NCI-H345 treated with DMSO at 0.1 percent for 48 hours (cell line): ENCODE measurements at regions not wholly inside any gene's neighbourhood (a gene's known extent, or its start where the extent isn't known, plus 50 kb on each side); places are given as distances from the start of the nearest gene placed in this dataset.

Source experiments
- DNase-seq: peaks from one replicate; lab custom pipeline; 2025; ENCODE audit not compliant: unreplicated experiment; lab: John Stamatoyannopoulos, UW

- peak; percentile 52 for DNase-seq
Measured at GRCh38 chr17:73947966-73948355, 255.5 kb upstream of the RPL38 start.

DNA sequence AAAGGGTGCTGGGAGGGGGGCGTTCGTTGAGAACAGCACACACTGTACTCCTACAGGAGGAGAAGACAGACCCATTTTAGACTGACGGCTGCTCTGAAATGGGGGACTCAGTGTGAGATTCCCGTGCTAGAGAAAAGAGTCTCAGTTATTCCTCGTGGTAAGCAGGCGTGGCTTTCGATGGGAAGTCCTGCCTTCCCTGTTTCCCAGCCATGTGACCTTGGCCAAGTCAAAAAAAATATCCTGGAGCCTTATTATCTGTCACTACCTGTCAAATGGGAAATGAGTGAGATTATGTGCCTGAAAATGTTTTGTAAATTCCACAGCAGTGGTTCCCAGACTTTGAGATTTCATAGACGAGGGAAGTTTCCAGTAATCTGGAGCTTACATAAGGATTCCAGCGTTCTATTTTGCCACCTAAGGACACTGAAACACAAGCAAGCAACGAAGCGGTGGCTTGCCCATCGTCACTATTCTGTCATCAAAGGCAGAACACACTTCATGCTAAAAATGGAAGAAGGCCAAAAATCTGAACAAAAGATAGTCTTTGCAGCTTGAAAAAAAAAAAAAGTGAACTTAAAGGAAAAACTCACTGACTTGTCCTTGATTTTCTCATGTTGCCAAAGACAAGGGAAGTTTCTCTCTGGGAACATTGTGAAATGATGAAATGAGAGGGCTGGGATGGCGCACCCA is 253.4 kb upstream of the RPL38 start:
- DNase-seq, result no peak

- DNase-seq, result no peak
Measured at GRCh38 chr17:73950593-73950914, 252.9 kb upstream of the RPL38 start.

DNA sequence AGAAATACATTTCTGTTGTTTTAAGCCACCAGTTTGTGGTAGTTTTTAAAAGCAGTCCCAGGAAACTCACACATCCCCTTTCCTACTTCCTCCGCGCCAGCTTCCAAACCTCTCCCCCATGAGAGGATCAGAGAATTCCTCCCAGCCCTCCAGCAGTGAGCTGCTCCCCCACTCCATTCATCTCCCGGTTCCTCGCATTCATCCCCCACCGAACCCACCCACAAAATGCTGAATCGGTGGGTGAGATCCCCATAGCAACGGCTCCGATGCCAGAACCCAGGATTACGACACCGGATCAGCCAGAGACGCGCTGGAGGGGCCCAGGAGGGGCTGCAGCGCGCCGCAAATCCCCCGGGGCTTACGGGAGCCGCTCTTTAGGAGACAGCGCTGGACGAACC is 251.4 kb upstream of the RPL38 start:
- DNase-seq, result no peak

GRCh38 chr17:73952480-73953205 is 250.8 kb upstream of the RPL38 start:
- DNase-seq, result no peak

DNA sequence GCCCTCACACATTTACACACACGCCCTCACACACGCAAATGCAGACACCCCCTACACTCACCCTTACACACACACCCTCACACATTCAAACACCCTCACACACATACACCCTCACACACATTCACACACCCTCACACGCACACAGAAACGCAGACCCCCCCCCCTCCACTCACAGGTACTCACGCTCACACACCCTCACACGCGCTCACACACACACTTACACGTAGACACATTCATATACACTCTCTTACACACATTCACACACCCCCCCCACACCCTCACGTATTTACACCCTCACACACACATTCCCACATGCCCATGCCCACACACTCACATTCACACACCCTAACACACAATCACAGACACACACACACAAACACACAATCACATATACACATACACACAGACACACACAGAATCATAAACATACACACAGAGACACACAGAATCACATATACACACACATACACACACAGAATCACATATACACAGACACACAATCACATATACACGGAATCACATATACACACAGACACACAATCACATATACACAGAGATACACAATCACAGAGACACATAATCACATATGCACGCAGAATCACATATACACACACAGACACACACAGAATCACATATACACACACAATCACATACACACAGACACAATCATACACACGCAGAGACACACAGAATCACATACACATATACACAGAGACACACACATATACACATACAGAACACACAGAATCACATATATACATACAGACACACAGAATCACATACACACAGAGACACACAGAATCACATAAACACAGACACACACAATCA is 250.1 kb upstream of the RPL38 start:
- DNase-seq, result no peak

- DNase-seq, result no peak
Measured at GRCh38 chr17:73954951-73955350, 248.5 kb upstream of the RPL38 start.

DNA sequence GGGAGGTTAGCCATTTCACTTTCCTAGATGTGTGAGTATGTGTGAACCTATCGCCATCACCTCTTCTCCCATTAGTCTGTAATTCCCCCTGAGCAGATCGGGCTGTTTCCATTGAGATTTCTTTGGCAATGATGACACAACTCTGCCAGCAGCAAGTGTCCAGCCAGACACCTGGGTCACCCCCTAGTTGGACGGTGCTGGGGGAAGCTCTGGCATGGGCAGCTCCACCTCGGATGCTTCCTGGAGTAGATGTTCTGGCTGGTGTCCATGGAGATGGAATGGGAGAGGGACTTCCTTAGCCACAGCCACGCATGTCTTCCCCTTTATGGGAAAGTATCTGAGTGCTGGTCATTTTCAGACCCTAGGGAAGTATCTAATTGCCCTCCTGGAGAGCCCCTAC is 247.9 kb upstream of the RPL38 start:
- no peak for DNase-seq

- DNase-seq, result no peak
Measured at GRCh38 chr17:73956169-73956568, 247.3 kb upstream of the RPL38 start.

GRCh38 chr17:73956595-73957465 is 246.6 kb upstream of the RPL38 start:
- DNase-seq, result peak; percentile 9

DNA sequence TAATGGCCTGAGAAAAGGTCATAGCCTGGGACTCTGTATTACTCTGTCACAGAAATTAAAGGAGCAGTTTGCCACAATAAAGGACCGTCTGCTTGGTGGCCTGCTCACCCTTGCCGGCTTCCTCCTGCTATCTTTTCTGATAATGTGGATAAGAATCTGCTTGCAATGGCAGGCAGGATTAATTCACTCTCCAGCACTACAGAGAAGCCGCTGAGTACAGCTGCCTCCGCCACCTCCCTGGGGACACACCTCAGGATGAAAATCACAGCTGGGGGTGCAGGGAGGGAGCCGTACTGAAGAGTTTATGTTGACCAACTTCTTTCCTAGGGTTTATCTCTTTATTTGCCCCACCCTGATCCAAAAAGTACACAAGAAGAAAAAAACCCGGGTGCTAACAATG is 245.9 kb upstream of the RPL38 start:
- DNase-seq, result peak; percentile 10

DNA sequence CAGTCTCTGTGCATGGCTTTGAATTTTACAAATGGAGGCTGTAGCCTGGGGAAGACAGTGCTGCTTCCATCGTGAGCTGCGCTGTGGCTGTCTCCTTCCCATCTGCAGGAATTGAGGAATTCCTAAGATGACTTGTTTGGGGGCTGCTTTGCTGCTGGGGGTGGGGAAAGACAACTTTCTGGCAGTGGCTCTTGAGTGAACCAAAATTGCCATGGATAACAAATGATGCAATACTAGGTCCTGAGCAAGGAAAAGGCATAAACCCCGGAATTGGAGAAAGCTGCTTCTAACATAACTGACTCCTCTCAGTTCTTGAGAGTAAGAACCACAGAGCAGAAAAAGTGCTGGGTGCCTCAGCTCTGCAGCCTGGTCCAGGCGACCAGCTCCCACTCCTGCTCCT is 245.0 kb upstream of the RPL38 start:
- DNase-seq, result no peak

GRCh38 chr17:73960469-73960868 is 243.0 kb upstream of the RPL38 start:
- no peak for DNase-seq

DNA sequence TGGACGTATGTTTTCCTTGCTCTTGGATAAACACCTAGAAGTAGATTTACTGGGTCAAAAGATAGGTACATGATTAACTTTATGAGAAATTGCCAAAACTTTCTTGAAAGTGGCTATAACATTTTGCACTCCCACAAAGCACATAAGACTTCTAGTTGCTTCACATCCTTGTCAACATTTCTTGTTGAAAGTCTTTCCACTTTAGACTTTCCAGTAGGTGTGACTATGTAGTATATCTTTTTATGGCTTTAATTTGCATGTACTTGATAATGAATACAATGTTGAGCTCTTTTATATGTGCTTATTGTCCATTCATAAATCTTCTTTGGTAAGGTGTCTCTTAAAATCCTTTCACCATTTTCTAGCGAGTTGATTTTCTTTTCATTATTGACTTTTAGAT is 241.2 kb upstream of the RPL38 start:
- DNase-seq, result no peak

GRCh38 chr17:73968680-73969079 is 234.8 kb upstream of the RPL38 start:
- DNase-seq, result no peak

GRCh38 chr17:73969956-73970355 is 233.5 kb upstream of the RPL38 start:
- DNase-seq, result no peak

DNA sequence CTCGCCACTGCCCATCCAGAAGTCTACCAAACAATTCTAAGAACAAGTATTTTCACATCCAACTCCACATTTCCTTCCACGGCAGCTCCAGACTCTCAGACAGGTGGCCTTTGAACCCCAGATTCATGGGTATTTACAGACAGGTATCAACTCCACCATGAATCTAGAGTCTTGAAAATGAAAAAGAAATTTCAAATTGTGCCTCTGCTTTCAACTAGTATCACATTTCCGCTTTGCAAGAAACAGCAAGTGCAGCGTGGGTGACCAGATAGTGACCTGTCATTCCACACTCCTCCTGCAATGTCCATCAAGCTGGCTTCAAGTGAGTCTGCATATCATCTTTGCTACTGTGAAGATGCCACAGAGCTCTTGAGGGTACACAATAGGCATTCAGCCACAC is 232.4 kb upstream of the RPL38 start:
- DNase-seq, result no peak

- no peak for DNase-seq
Measured at GRCh38 chr17:73972056-73972455, 231.4 kb upstream of the RPL38 start.

GRCh38 chr17:73972901-73973300 is 230.6 kb upstream of the RPL38 start:
- no peak for DNase-seq

DNA sequence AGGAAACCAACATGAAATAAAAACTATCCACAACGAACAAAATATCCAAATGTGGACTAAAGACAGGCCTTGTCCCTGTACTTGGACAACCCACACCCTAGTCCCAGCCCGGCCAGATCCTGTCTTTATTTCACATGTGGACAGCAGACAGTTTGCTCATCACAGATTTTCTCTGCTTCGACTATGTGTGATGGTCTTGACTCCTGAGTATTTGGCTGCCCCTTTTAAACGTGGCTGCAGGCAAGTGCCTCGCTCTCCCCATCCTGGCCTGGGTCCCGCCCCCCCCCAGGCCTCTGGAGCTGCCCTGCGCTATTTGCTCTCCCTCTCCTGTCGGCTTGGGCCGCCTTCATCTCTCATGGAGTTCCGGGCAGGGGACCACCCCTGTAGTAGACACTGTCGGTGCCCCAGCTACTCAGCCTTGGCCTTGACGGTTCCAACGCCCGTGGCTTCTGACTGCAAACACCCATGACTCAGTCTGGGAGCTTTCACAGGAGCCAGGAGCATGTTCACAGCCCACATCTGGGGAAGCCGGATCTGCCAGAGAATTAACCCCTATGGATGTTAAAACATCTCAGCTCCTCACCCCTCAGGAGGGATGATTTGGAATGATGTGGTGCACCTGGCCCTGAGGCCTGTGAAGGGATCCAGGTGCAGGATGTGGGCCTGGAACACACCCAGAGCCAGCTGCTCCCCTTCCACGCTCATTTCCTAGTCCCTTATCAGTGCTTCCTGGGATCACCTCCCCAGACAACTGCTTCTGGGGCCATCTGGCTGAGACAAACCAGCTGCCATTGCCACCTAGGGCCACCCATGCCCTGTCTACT is 229.7 kb upstream of the RPL38 start:
- no peak for DNase-seq
